Endothelial cell of umbilical vein (primary cell): ENCODE measurements at regions not wholly inside any gene's neighbourhood (a gene's known extent, or its start where the extent isn't known, plus 50 kb on each side); places are given as distances from the start of the nearest gene placed in this dataset.

ENCODE experiments used
- BruUV-seq: library from RNA; stranded (reverse); fragments of 400-500 nt; replicated peaks from 2 replicates; lab custom pipeline; 2021; lab: Mats Ljungman, UMichigan
- CTCF ChIA-PET: fragments of 300-600, 350-600 bp; sonication (Branson Sonifier 250); formaldehyde crosslinking; loops from one replicate; lab custom pipeline; 2021; ENCODE audit warnings: antibody characterized with exemption, inconsistent platforms; lab: Charles Lee
- POLR2A ChIA-PET: fragments of 300-600, 350-600 bp; sonication (Branson Sonifier 250); formaldehyde crosslinking; loops from one replicate; lab custom pipeline; 2021; ENCODE audit warnings: antibody characterized with exemption, inconsistent platforms; lab: Charles Lee
- DNase-seq: peaks from one replicate; pipeline ENCODE4 v3.0.0-alpha.2; 2011; ENCODE audit warnings: low read depth, low spot score
- FAIRE-seq: peaks from 2 replicates; lab custom pipeline; 2011; peaks lifted over from hg19 to GRCh38; lab: Jason Lieb, UNC
- H2AFZ ChIP-seq: 2 replicates; pipeline ENCODE4 v1.6.0; 2012; ENCODE audit warnings: low read depth, low read length, control low read depth, inconsistent platforms
- H3K27ac ChIP-seq: 2 replicates; pipeline ENCODE4 v1.5.1; 2011; ENCODE audit warnings: low read depth, mild to moderate bottlenecking, control low read depth, low read length, moderate library complexity; ENCODE audit not compliant: insufficient read depth
- H3K27me3 ChIP-seq, 2 experiments: 2 replicates each; pipeline versions ENCODE4 v1.6.0 to v1.6.1; 2011; ENCODE audit warnings: low read length in 2 of 2, mixed read lengths in 1 of 2; ENCODE audit not compliant: control insufficient read depth in 2 of 2, insufficient read depth in 2 of 2
- H3K36me3 ChIP-seq, 2 experiments: 2 replicates in 1 of 2; 3 replicates in 1 of 2; pipeline ENCODE4 v1.5.1; 2011; ENCODE audit warnings: low read length in 2 of 2, mild to moderate bottlenecking in 1 of 2, moderate library complexity in 1 of 2; ENCODE audit not compliant: control insufficient read depth in 2 of 2, insufficient read depth in 2 of 2; ENCODE audit errors: extremely low read depth in 1 of 2
- H3K4me1 ChIP-seq: 3 replicates; pipeline ENCODE4 v1.5.1; 2011; ENCODE audit warnings: mild to moderate bottlenecking, low read length; ENCODE audit not compliant: control insufficient read depth, insufficient read depth; ENCODE audit errors: extremely low read depth
- H3K4me2 ChIP-seq: 2 replicates; pipeline ENCODE4 v1.6.1; 2011; ENCODE audit warnings: low read length, control low read depth, mixed read lengths; ENCODE audit not compliant: insufficient read depth
- H3K4me3 ChIP-seq, 3 experiments: fragments of 200-600 bp in 1 of 3; sonication (generic), shearing (Covaris generic) in 1 of 3; replicated peaks in 1 of 3; 2 replicates each; pipeline ENCODE4 v1.5.1; 2011 to 2016; ENCODE audit warnings: control low read depth in 3 of 3, low read length in 3 of 3, mild to moderate bottlenecking in 2 of 3, inconsistent platforms in 1 of 3, low read depth in 1 of 3, moderate library complexity in 1 of 3; ENCODE audit not compliant: insufficient read depth in 1 of 3
- H3K79me2 ChIP-seq: 2 replicates; pipeline ENCODE4 v1.6.0; 2012; ENCODE audit warnings: low read length, inconsistent platforms; ENCODE audit not compliant: control insufficient read depth, insufficient read depth
- H3K9ac ChIP-seq: replicated peaks from 2 replicates; pipeline ENCODE3; 2011; ENCODE audit warnings: low read length, control low read depth; ENCODE audit not compliant: insufficient read depth; ENCODE audit errors: extremely low read depth
- H3K9me1 ChIP-seq: replicated peaks from 3 replicates; pipeline ENCODE4 v1.6.0; 2011; ENCODE audit warnings: mild to moderate bottlenecking, low read length; ENCODE audit not compliant: control insufficient read depth, insufficient read depth; ENCODE audit errors: extremely low read depth
- H3K9me3 ChIP-seq: replicated peaks from 2 replicates; pipeline ENCODE4 v1.5.1; 2012; ENCODE audit warnings: low read length, inconsistent platforms; ENCODE audit not compliant: control insufficient read depth, insufficient read depth
- H4K20me1 ChIP-seq: replicated peaks from 2 replicates; pipeline ENCODE3; 2011; ENCODE audit warnings: mild to moderate bottlenecking, low read length; ENCODE audit not compliant: control insufficient read depth, insufficient read depth; ENCODE audit errors: extremely low read depth
- CTCF ChIP-seq, 2 donors: IDR thresholded peaks; 1 replicate in 1 of 2; 2 replicates in 1 of 2; pipeline ENCODE4 v1.5.1; 2011; ENCODE audit warnings: low read length in 2 of 2, mild to moderate bottlenecking in 2 of 2, moderate library complexity in 2 of 2, control low read depth in 1 of 2, inconsistent platforms in 1 of 2, low read depth in 1 of 2; ENCODE audit not compliant: insufficient read depth in 1 of 2; ENCODE audit errors: extremely low read depth in 1 of 2
- EZH2 ChIP-seq: IDR thresholded peaks from 2 replicates; pipeline ENCODE4 v1.6.1; 2012; ENCODE audit warnings: borderline replicate concordance, low read depth, mild to moderate bottlenecking, moderate library complexity, low read length, inconsistent platforms; ENCODE audit not compliant: severe bottlenecking
- FOS ChIP-seq: IDR thresholded peaks from 2 replicates; pipeline ENCODE4 v1.6.1; 2011; ENCODE audit warnings: mild to moderate bottlenecking, low read length, moderate library complexity, borderline replicate concordance; ENCODE audit not compliant: insufficient read depth
- GATA2 ChIP-seq: IDR thresholded peaks from 2 replicates; pipeline ENCODE4 v1.7.0; 2011; ENCODE audit warnings: low read depth, mild to moderate bottlenecking, moderate library complexity, mixed read lengths, low read length; ENCODE audit not compliant: insufficient read length, insufficient read depth
- JUN ChIP-seq: IDR thresholded peaks from 2 replicates; pipeline ENCODE4 v1.6.1; 2011; ENCODE audit warnings: borderline replicate concordance, low read depth; ENCODE audit not compliant: insufficient read length, insufficient read depth
- MAX ChIP-seq: IDR thresholded peaks from 2 replicates; pipeline ENCODE4 v1.6.1; 2011; ENCODE audit not compliant: insufficient read depth, insufficient read length
- MYC ChIP-seq: IDR thresholded peaks from one replicate; pipeline ENCODE4 v1.6.1; 2011; ENCODE audit warnings: mild to moderate bottlenecking, low read depth, low read length
- POLR2A ChIP-seq: IDR thresholded peaks from 2 replicates; pipeline ENCODE4 v1.6.1; 2012; ENCODE audit warnings: low read depth, mild to moderate bottlenecking, control low read depth, low read length
- POLR2AphosphoS5 ChIP-seq: IDR thresholded peaks from 2 replicates; pipeline ENCODE4 v1.6.1; 2012; ENCODE audit warnings: low read depth, mild to moderate bottlenecking, control low read depth, low read length, moderate library complexity; ENCODE audit not compliant: insufficient read depth
- dilution Hi-C: fragments of 300-500 bp; cut with MboI; formaldehyde crosslinking; loops from one replicate; pipeline ENCODE4 v1.15.0; 2019; ENCODE audit warnings: low sequenced_read_pairs; ENCODE audit not compliant: extremely low pct_ligation_motif_present
- intact Hi-C: fragments of 100-400 bp; cut with micrococcal nuclease; formaldehyde crosslinking; loops from one replicate; pipeline ENCODE4 v1.10.0; 2022

GRCh38 chr1:219312967-219313366 is 139.3 kb downstream of the LYPLAL1 start:
- H3K27me3 ChIP-seq, result no peaks in the 10 kb centered on the region
- dilution Hi-C loops, result no loop called here
- no peaks in the 10 kb centered on the region for H3K36me3 ChIP-seq
- peak overlapping the region; percentile 62 for H3K27ac ChIP-seq
- BruUV-seq, result no TSS peak
- intact Hi-C loops, result loop anchor here (1.0 kb wide), 2 partner anchors 9 to 12 kb away; no protein-coding TSS in a partner anchor
- no peak overlapping the region for H3K4me3 ChIP-seq
- H3K79me2 ChIP-seq, result no peaks in the 10 kb centered on the region
- no peak overlapping the region for H2AFZ ChIP-seq
- peak; percentile 55 for FAIRE-seq
- H3K9me3 ChIP-seq, result no peaks in the 10 kb centered on the region
- H3K4me1 ChIP-seq, result peaks cover 20% of the 10 kb centered on the region
- ChIA-PET CTCF (interaction anchor here (1.6 kb wide), 1 partner anchor 10 kb away, joined by 6 read pairs; no protein-coding TSS in a partner anchor), POLR2A (interaction anchor here (0.6 kb wide), 1 partner anchor 984 kb away, joined by 3 read pairs; no protein-coding TSS in a partner anchor)
- peak overlapping the region; percentile 39 for H3K9ac ChIP-seq
- no peaks in the 10 kb centered on the region for H4K20me1 ChIP-seq
- no peaks in the 10 kb centered on the region for H3K9me1 ChIP-seq
- peak; percentile 71 for DNase-seq
- TF ChIP-seq MYC, result no peak
- no peak for TF ChIP-seq EZH2
- no peak for TF ChIP-seq MAX
- no peak for TF ChIP-seq CTCF (IDR thresholded peaks at IDR 0.05; ENCODE audit: extremely low read depth in 1 of 2, insufficient read depth in 1 of 2, low read depth in 1 of 2, low read length in 2 of 2)
- no peak for TF ChIP-seq POLR2A
- no peak for TF ChIP-seq POLR2AphosphoS5
- peak; percentile 77 for TF ChIP-seq GATA2
- peak; percentile 62 for TF ChIP-seq FOS
- peak; percentile 24 for TF ChIP-seq JUN
- H3K4me2 ChIP-seq, result peak overlapping the region; percentile 23
